ENCODE measurements at regions not wholly inside any gene's neighbourhood (a gene's known extent, or its start where the extent isn't known, plus 50 kb on each side); places are given as distances from the start of the nearest gene placed in this dataset.
"Not testable (repeated sequence)": the region's sequence is repeated elsewhere in the genome, so short reads cannot be mapped to it uniquely, and the experiment has no call there.

- DNase-seq (ENCODE audit: low read depth in 4 of 4, low spot score in 3 of 4): no peak
Observed at GRCh38 chr16:79379095-79379494, 221.4 kb downstream of the MAF start.

- DNase-seq (ENCODE audit: low read depth in 4 of 4, low spot score in 3 of 4): not testable (repeated sequence)
Observed at GRCh38 chr16:79377082-79377481, 223.5 kb downstream of the MAF start.

- DNase-seq (ENCODE audit: low read depth in 4 of 4, low spot score in 3 of 4): no peak
Observed at GRCh38 chr16:79375351-79375750, 225.2 kb downstream of the MAF start.

- DNase-seq (ENCODE audit: low read depth in 4 of 4, low spot score in 3 of 4): no peak
Observed at GRCh38 chr16:79372503-79373184, 227.9 kb downstream of the MAF start.

GRCh38 chr16:79370736-79371135 lies 229.8 kb downstream of the MAF start:
- DNase-seq (ENCODE audit: low read depth in 4 of 4, low spot score in 3 of 4): no peak

GRCh38 chr16:79369796-79370195 lies 230.7 kb downstream of the MAF start:
- DNase-seq (ENCODE audit: low read depth in 4 of 4, low spot score in 3 of 4): no peak

- DNase-seq (ENCODE audit: low read depth in 4 of 4, low spot score in 3 of 4): no peak
Observed at GRCh38 chr16:79367822-79368221, 232.7 kb downstream of the MAF start.

- DNase-seq (ENCODE audit: low read depth in 4 of 4, low spot score in 3 of 4): no peak
Observed at GRCh38 chr16:79366635-79367034, 233.9 kb downstream of the MAF start.

- no peak for DNase-seq (ENCODE audit: low read depth in 4 of 4, low spot score in 3 of 4)
Observed at GRCh38 chr16:79365702-79366101, 234.8 kb downstream of the MAF start.

GRCh38 chr16:79363484-79363883 lies 237.1 kb downstream of the MAF start:
- DNase-seq (ENCODE audit: low read depth in 4 of 4, low spot score in 3 of 4): no peak

GRCh38 chr16:79363035-79363434 lies 237.5 kb downstream of the MAF start:
- DNase-seq (ENCODE audit: low read depth in 4 of 4, low spot score in 3 of 4): no peak

GRCh38 chr16:79362300-79362970 lies 238.1 kb downstream of the MAF start:
- no peak for DNase-seq (ENCODE audit: low read depth in 4 of 4, low spot score in 3 of 4)

GRCh38 chr16:79361132-79361751 lies 239.3 kb downstream of the MAF start:
- no peak for DNase-seq (ENCODE audit: low read depth in 4 of 4, low spot score in 3 of 4)

GRCh38 chr16:79360267-79360666 lies 240.3 kb downstream of the MAF start:
- no peak for DNase-seq (ENCODE audit: low read depth in 4 of 4, low spot score in 3 of 4)

- no peak for DNase-seq (ENCODE audit: low read depth in 4 of 4, low spot score in 3 of 4)
Observed at GRCh38 chr16:79359082-79359481, 241.5 kb downstream of the MAF start.

- DNase-seq (ENCODE audit: low read depth in 4 of 4, low spot score in 3 of 4): no peak
Observed at GRCh38 chr16:79358188-79358587, 242.3 kb downstream of the MAF start.

- DNase-seq (ENCODE audit: low read depth in 4 of 4, low spot score in 3 of 4): no peak
Observed at GRCh38 chr16:79355600-79356358, 244.8 kb downstream of the MAF start.

GRCh38 chr16:79351927-79352326 lies 248.6 kb downstream of the MAF start:
- no peak for DNase-seq (ENCODE audit: low read depth in 4 of 4, low spot score in 3 of 4)

- no peak for DNase-seq (ENCODE audit: low read depth in 4 of 4, low spot score in 3 of 4)
Observed at GRCh38 chr16:79349803-79350202, 250.7 kb downstream of the MAF start.

- DNase-seq (ENCODE audit: low read depth in 4 of 4, low spot score in 3 of 4): no peak
Observed at GRCh38 chr16:79348521-79349306, 251.8 kb downstream of the MAF start.

All from right renal pelvis (tissue), 4 donors.